Prostate gland (tissue), 2 donors: ENCODE measurements at regions not wholly inside any gene's neighbourhood (a gene's known extent, or its start where the extent isn't known, plus 50 kb on each side); places are given as distances from the start of the nearest gene placed in this dataset.

Experiments
- POLR2A ChIP-seq: fragments of 450-650 bp; IDR thresholded peaks from one replicate; pipeline ENCODE4 v1.6.1; 2016; ENCODE audit warnings: antibody characterized with exemption, mild to moderate bottlenecking
- TF ChIP-seq, protein P1 (sequence below), 4 experiments: fragments of 200-600 bp in 2 of 4; fragments of 450-650 bp in 2 of 4; sonication (generic) in 2 of 4; IDR thresholded peaks; 1 replicate in 3 of 4; 2 replicates in 1 of 4; pipeline ENCODE4 v1.5.1; 2016 to 2019; ENCODE audit warnings: antibody characterized with exemption in 4 of 4, mild to moderate bottlenecking in 2 of 4, moderate library complexity in 2 of 4

DNA sequence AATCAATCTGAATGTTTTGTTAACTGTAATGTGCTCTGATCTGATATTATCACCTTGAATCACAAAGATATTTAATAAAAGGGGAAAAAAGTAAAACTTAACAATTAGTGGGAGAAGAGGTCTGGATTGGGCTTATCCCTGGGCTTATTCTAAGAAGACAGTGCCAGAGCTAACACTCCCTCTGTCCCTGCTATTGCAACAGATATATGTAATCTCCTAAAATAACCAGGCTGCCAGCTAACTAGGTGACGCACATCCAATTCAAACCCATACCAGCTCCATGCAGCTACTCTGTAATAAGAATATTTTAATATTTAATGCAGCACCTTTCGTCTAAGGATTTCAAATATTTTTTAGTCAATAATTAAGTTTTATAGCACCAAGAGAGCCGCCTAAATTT lies 330.1 kb upstream of the MARCKS start:
- TF ChIP-seq, protein P1, sequence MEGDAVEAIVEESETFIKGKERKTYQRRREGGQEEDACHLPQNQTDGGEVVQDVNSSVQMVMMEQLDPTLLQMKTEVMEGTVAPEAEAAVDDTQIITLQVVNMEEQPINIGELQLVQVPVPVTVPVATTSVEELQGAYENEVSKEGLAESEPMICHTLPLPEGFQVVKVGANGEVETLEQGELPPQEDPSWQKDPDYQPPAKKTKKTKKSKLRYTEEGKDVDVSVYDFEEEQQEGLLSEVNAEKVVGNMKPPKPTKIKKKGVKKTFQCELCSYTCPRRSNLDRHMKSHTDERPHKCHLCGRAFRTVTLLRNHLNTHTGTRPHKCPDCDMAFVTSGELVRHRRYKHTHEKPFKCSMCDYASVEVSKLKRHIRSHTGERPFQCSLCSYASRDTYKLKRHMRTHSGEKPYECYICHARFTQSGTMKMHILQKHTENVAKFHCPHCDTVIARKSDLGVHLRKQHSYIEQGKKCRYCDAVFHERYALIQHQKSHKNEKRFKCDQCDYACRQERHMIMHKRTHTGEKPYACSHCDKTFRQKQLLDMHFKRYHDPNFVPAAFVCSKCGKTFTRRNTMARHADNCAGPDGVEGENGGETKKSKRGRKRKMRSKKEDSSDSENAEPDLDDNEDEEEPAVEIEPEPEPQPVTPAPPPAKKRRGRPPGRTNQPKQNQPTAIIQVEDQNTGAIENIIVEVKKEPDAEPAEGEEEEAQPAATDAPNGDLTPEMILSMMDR (IDR thresholded peaks at IDR 0.05) = no peak
- no peak for TF ChIP-seq POLR2A
